ENCODE measurements at regions not wholly inside any gene's neighbourhood (a gene's known extent, or its start where the extent isn't known, plus 50 kb on each side); places are given as distances from the start of the nearest gene placed in this dataset.

DNA sequence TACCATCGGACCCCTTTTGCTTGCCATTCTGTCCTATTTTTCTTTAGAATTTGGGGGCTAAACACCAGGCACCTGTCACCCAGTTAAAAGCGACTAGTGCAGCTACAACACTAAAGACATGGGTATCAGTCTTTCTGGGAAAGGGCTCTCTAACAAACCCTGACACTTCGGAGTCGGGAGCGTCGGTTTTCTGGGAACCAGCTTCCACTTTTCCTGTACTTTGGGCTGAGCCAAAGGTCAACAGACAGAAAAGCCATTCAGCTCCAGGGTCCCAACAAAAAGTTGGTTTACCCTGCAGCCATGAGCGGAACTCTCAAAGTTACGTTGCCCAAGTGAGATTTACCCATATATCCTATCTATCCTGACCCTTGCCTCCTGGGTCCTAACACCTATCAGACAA, 337.0 kb upstream of the SLITRK5 start:
- TF ChIP-seq, protein P1, sequence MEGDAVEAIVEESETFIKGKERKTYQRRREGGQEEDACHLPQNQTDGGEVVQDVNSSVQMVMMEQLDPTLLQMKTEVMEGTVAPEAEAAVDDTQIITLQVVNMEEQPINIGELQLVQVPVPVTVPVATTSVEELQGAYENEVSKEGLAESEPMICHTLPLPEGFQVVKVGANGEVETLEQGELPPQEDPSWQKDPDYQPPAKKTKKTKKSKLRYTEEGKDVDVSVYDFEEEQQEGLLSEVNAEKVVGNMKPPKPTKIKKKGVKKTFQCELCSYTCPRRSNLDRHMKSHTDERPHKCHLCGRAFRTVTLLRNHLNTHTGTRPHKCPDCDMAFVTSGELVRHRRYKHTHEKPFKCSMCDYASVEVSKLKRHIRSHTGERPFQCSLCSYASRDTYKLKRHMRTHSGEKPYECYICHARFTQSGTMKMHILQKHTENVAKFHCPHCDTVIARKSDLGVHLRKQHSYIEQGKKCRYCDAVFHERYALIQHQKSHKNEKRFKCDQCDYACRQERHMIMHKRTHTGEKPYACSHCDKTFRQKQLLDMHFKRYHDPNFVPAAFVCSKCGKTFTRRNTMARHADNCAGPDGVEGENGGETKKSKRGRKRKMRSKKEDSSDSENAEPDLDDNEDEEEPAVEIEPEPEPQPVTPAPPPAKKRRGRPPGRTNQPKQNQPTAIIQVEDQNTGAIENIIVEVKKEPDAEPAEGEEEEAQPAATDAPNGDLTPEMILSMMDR (conservative IDR thresholded peaks at IDR 0.05; ENCODE audit: low read length), result no peak
- no peak for TF ChIP-seq EZH2phosphoT487 (IDR thresholded peaks at IDR 0.05; ENCODE audit: borderline replicate concordance, low read depth, low read length)
